Astrocyte (in vitro differentiated cells and primary cell): ENCODE measurements at regions not wholly inside any gene's neighbourhood (a gene's known extent, or its start where the extent isn't known, plus 50 kb on each side); places are given as distances from the start of the nearest gene placed in this dataset.

Experiments used
- DNase-seq: peaks from one replicate; pipeline ENCODE4 v3.0.0-alpha.2; 2010; ENCODE audit warnings: low read depth
- FAIRE-seq: peaks from 2 replicates; lab custom pipeline; 2011; peaks lifted over from hg19 to GRCh38; lab: Jason Lieb, UNC
- H2AFZ ChIP-seq: 2 replicates; pipeline ENCODE4 v1.6.0; 2012; ENCODE audit warnings: low read depth, low read length, inconsistent platforms
- H3K27ac ChIP-seq: 2 replicates; pipeline ENCODE4 v1.5.1; 2011; ENCODE audit warnings: low read depth, low read length, inconsistent platforms
- H3K27me3 ChIP-seq: 2 replicates; pipeline ENCODE4 v1.6.0; 2011; ENCODE audit warnings: low read length, inconsistent platforms; ENCODE audit not compliant: insufficient read depth
- H3K36me3 ChIP-seq: 2 replicates; pipeline ENCODE4 v1.5.1; 2011; ENCODE audit warnings: low read length, inconsistent platforms; ENCODE audit not compliant: insufficient read depth
- H3K4me1 ChIP-seq: 2 replicates; pipeline ENCODE4 v1.5.1; 2011; ENCODE audit warnings: low read length, inconsistent platforms; ENCODE audit not compliant: insufficient read depth
- H3K4me2 ChIP-seq: 2 replicates; pipeline ENCODE4 v1.6.0; 2012; ENCODE audit warnings: low read length, inconsistent platforms
- H3K4me3 ChIP-seq: 2 replicates; pipeline ENCODE4 v1.5.1; 2011; ENCODE audit warnings: low read depth, mild to moderate bottlenecking, low read length, inconsistent platforms; ENCODE audit not compliant: insufficient read depth
- H3K79me2 ChIP-seq: 2 replicates; pipeline ENCODE4 v1.6.0; 2012; ENCODE audit warnings: mild to moderate bottlenecking, low read length, inconsistent platforms; ENCODE audit not compliant: insufficient read depth
- H3K9ac ChIP-seq: 2 replicates; pipeline ENCODE4 v1.6.0; 2012; ENCODE audit warnings: mild to moderate bottlenecking, low read length, inconsistent platforms
- H3K9me3 ChIP-seq: 2 replicates; pipeline ENCODE4 v1.5.1; 2012; ENCODE audit warnings: low read depth, mild to moderate bottlenecking, low read length, inconsistent platforms; ENCODE audit not compliant: insufficient read depth
- H4K20me1 ChIP-seq: 2 replicates; pipeline ENCODE4 v1.6.0; 2012; ENCODE audit warnings: low read length, inconsistent platforms; ENCODE audit not compliant: insufficient read depth
- H3K27ac Mint-ChIP-seq: one replicate; pipeline ENCODE4 v1.8.0; 2021; ENCODE audit warnings: mild to moderate bottlenecking, mixed read lengths; ENCODE audit not compliant: unreplicated experiment
- H3K27me3 Mint-ChIP-seq: one replicate; pipeline ENCODE4 v1.8.0; 2021; ENCODE audit warnings: low read depth, mixed read lengths; ENCODE audit not compliant: unreplicated experiment
- H3K36me3 Mint-ChIP-seq: one replicate; pipeline ENCODE4 v1.8.0; 2021; ENCODE audit warnings: low read depth, mixed read lengths; ENCODE audit not compliant: unreplicated experiment
- H3K4me1 Mint-ChIP-seq: one replicate; pipeline ENCODE4 v1.8.0; 2021; ENCODE audit warnings: low read depth, mixed read lengths; ENCODE audit not compliant: unreplicated experiment
- H3K4me3 Mint-ChIP-seq: one replicate; pipeline ENCODE4 v1.8.0; 2021; ENCODE audit warnings: mild to moderate bottlenecking, moderate library complexity, mixed read lengths; ENCODE audit not compliant: unreplicated experiment
- H3K9me3 Mint-ChIP-seq: one replicate; pipeline ENCODE4 v1.8.0; 2021; ENCODE audit warnings: mild to moderate bottlenecking, mixed read lengths; ENCODE audit not compliant: unreplicated experiment
- EZH2 ChIP-seq: IDR thresholded peaks from 2 replicates; pipeline ENCODE4 v1.6.1; 2012; ENCODE audit warnings: mild to moderate bottlenecking, low read length, inconsistent platforms; ENCODE audit not compliant: insufficient read depth
- TF ChIP-seq, protein P1 (sequence below): IDR thresholded peaks from 2 replicates; pipeline ENCODE4 v1.5.1; 2011; ENCODE audit warnings: low read depth, mild to moderate bottlenecking, inconsistent platforms, low read length, moderate library complexity; ENCODE audit not compliant: insufficient read depth

DNA sequence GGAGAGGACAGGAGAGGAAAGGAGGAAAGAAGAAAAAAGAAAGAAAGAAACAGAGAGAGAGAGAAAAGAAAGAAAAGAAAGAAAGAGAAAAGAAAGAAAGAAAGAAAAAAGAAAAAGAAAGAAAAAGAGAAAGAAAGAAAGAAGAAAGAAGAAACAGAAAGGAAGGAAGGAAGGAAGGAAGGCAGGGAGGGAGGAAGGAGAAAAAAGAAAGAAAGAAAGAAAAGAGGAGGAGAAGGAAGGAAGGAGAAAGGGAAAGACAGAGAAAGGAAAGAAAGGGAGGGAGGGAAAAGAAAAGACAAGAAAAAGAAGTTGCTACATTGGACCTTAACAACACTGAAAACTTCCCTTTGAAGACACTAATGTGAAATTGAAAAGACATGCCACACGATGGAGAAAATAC is 56.6 kb upstream of the CCL2 start:
- Histone ChIP-seq H3K36me3 (no peaks in the 10 kb centered on the region), H3K27me3 (peaks cover 3% of the 10 kb centered on the region), H3K4me1 (no peaks in the 10 kb centered on the region), H3K4me2 (no peak overlapping the region), H3K79me2 (no peaks in the 10 kb centered on the region), H3K9ac (no peak overlapping the region), H3K9me3 (no peaks in the 10 kb centered on the region), H2AFZ (no peak overlapping the region), H3K27ac (no peak overlapping the region), H4K20me1 (no peaks in the 10 kb centered on the region), H3K4me3 (no peak overlapping the region)
- H3K9me3 Mint-ChIP-seq, result peaks cover 2% of the 10 kb centered on the region
- peaks cover 7% of the 10 kb centered on the region for H3K4me1 Mint-ChIP-seq
- no peak for FAIRE-seq
- H3K27me3 Mint-ChIP-seq, result peaks cover 11% of the 10 kb centered on the region
- no peak for TF ChIP-seq EZH2
- TF ChIP-seq, protein P1, sequence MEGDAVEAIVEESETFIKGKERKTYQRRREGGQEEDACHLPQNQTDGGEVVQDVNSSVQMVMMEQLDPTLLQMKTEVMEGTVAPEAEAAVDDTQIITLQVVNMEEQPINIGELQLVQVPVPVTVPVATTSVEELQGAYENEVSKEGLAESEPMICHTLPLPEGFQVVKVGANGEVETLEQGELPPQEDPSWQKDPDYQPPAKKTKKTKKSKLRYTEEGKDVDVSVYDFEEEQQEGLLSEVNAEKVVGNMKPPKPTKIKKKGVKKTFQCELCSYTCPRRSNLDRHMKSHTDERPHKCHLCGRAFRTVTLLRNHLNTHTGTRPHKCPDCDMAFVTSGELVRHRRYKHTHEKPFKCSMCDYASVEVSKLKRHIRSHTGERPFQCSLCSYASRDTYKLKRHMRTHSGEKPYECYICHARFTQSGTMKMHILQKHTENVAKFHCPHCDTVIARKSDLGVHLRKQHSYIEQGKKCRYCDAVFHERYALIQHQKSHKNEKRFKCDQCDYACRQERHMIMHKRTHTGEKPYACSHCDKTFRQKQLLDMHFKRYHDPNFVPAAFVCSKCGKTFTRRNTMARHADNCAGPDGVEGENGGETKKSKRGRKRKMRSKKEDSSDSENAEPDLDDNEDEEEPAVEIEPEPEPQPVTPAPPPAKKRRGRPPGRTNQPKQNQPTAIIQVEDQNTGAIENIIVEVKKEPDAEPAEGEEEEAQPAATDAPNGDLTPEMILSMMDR, result no peak
- H3K36me3 Mint-ChIP-seq, result no peaks in the 10 kb centered on the region
- H3K4me3 Mint-ChIP-seq, result no peak overlapping the region
- no peak for DNase-seq
- no peak overlapping the region for H3K27ac Mint-ChIP-seq

DNA sequence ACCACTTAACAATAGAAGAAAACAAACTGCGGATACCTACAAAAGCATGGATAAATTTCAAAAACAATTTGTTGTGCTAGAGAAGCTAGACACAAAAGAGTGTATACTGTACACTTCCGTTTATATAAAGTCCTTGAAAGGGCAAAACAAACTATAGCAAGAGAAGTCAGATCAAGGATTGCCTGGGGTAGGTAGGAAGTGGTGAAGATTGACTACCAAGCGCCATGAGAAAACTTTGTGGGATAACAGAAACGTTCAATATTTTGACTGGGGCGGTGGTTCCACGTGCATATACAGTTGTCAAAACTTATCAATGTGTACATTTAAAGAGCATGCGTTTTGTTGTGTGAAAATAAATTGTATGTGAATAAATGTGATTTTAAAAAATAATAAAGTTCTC is 55.6 kb upstream of the CCL2 start:
- DNase-seq (no peak), FAIRE-seq (no peak)
- Histone ChIP-seq H3K9me3 (no peaks in the 10 kb centered on the region), H3K36me3 (no peaks in the 10 kb centered on the region), H2AFZ (no peak overlapping the region), H3K9ac (no peak overlapping the region), H3K4me1 (no peaks in the 10 kb centered on the region), H3K79me2 (no peaks in the 10 kb centered on the region), H3K27ac (no peak overlapping the region), H4K20me1 (no peaks in the 10 kb centered on the region), H3K4me3 (no peak overlapping the region), H3K27me3 (peaks cover 3% of the 10 kb centered on the region), H3K4me2 (no peak overlapping the region)
- no peak overlapping the region for H3K4me3 Mint-ChIP-seq
- H3K9me3 Mint-ChIP-seq, result peaks cover 2% of the 10 kb centered on the region
- H3K4me1 Mint-ChIP-seq, result peaks cover 7% of the 10 kb centered on the region
- H3K36me3 Mint-ChIP-seq, result no peaks in the 10 kb centered on the region
- peaks cover 11% of the 10 kb centered on the region for H3K27me3 Mint-ChIP-seq
- no peak overlapping the region for H3K27ac Mint-ChIP-seq
- no peak for TF ChIP-seq EZH2
- TF ChIP-seq, protein P1, result no peak

DNA sequence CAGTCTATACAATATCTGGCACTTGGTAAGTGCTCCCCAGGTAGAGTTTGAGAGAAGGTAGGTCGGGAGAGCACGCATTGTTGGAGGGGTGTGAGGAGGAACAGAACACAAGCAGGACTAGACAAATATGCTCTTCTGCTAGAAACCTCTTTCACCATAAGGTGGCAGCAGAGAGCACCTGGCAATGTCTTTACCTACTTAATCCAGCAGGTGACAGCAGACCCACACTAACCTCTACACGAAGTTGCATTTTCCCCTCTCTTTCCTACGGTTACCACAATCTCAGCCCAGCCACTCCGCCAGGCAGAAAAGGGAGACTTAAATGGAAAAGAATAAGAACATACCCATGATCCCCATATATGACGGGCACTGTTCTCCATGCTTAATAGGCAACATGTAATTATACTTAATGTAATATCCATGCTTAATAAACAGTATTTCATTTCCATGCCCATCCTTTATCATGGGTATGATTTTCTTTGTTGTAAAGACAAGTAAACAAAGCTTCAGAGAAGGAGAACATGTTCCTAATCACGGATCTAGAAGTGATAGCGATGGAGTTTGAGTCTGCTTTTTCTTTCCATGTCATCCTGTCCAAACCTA is 55.1 kb upstream of the CCL2 start:
- H3K4me2 ChIP-seq, result no peak overlapping the region
- H3K27me3 ChIP-seq, result no peaks in the 10 kb centered on the region
- H3K4me1 Mint-ChIP-seq, result peaks cover 7% of the 10 kb centered on the region
- FAIRE-seq, result peak; percentile 97
- H3K27ac Mint-ChIP-seq, result no peak overlapping the region
- no peak overlapping the region for H3K27ac ChIP-seq
- no peak overlapping the region for H3K9ac ChIP-seq
- H3K4me1 ChIP-seq, result no peaks in the 10 kb centered on the region
- H3K4me3 Mint-ChIP-seq, result no peak overlapping the region
- peak overlapping the region; percentile 32 for H2AFZ ChIP-seq
- no peaks in the 10 kb centered on the region for H4K20me1 ChIP-seq
- H3K79me2 ChIP-seq, result no peaks in the 10 kb centered on the region
- no peak overlapping the region for H3K4me3 ChIP-seq
- H3K9me3 Mint-ChIP-seq, result peaks cover 2% of the 10 kb centered on the region
- H3K36me3 ChIP-seq, result no peaks in the 10 kb centered on the region
- H3K36me3 Mint-ChIP-seq, result no peaks in the 10 kb centered on the region
- H3K9me3 ChIP-seq, result no peaks in the 10 kb centered on the region
- DNase-seq, result peak; percentile 59
- peaks cover 15% of the 10 kb centered on the region for H3K27me3 Mint-ChIP-seq
- no peak for TF ChIP-seq EZH2
- TF ChIP-seq, protein P1, result peak; percentile 100
